OCI-LY3 (cell line): ENCODE measurements at regions not wholly inside any gene's neighbourhood (a gene's known extent, or its start where the extent isn't known, plus 50 kb on each side); places are given as distances from the start of the nearest gene placed in this dataset.

Experiments used
- H2AFZ ChIP-seq: fragments of 200-600, 300-600 bp; shearing (Covaris generic); 2 replicates; pipeline ENCODE4 v1.6.0; 2014; ENCODE audit warnings: antibody characterized with exemption, low read depth, low read length
- H3K27ac ChIP-seq: fragments of 200-600, 300-600 bp; sonication (generic); 2 replicates; pipeline ENCODE4 v1.5.1; 2014; ENCODE audit warnings: mild to moderate bottlenecking, low read length, moderate library complexity, mixed read lengths
- H3K27me3 ChIP-seq: fragments of 200-600, 300-600 bp; sonication (generic); 2 replicates; pipeline ENCODE4 v1.6.1; 2014; ENCODE audit warnings: low read depth, low read length, mixed read lengths
- H3K36me3 ChIP-seq: fragments of 200-600, 300-600 bp; sonication (generic); replicated peaks from 2 replicates; pipeline ENCODE3; 2014; ENCODE audit warnings: low read depth, low read length, mixed read lengths
- H3K4me1 ChIP-seq: fragments of 300-600, 200-600 bp; sonication (generic); 2 replicates; pipeline ENCODE4 v1.6.1; 2014; ENCODE audit warnings: low read length, mixed read lengths
- H3K4me2 ChIP-seq: fragments of 200-600, 300-600 bp; sonication (generic); 2 replicates; pipeline ENCODE4 v1.6.1; 2014; ENCODE audit warnings: low read length, mixed read lengths
- H3K4me3 ChIP-seq: fragments of 300-600, 200-600 bp; sonication (generic); 2 replicates; pipeline ENCODE4 v1.5.1; 2014; ENCODE audit warnings: antibody characterized with exemption, mild to moderate bottlenecking, low read length, moderate library complexity
- H3K79me2 ChIP-seq: fragments of 300-600, 200-600 bp; shearing (Covaris generic); 2 replicates; pipeline ENCODE4 v1.6.1; 2014; ENCODE audit warnings: mild to moderate bottlenecking, low read length, mixed read lengths
- H3K9ac ChIP-seq: fragments of 300-600, 200-600 bp; shearing (Covaris generic); 2 replicates; pipeline ENCODE4 v1.6.0; 2014; ENCODE audit warnings: mild to moderate bottlenecking, low read length, moderate library complexity
- H3K9me3 ChIP-seq: fragments of 200-600, 300-600 bp; shearing (Covaris generic); 2 replicates; pipeline ENCODE4 v1.6.1; 2014; ENCODE audit warnings: low read length, mixed read lengths; ENCODE audit not compliant: insufficient read depth
- H4K20me1 ChIP-seq: fragments of 200-600, 300-600 bp; sonication (generic); 2 replicates; pipeline ENCODE4 v1.6.1; 2016; ENCODE audit warnings: low read length, mixed read lengths; ENCODE audit not compliant: insufficient read depth
- CTCF ChIP-seq: fragments of 200-600, 300-600 bp; sonication (generic); IDR thresholded peaks from 2 replicates; pipeline ENCODE4 v1.5.1; 2014; ENCODE audit warnings: antibody characterized with exemption, low read length, low read depth
- EZH2phosphoT487 ChIP-seq: fragments of 200-600 bp; shearing (Covaris generic); IDR thresholded peaks from 2 replicates; pipeline ENCODE4 v1.6.1; 2018; ENCODE audit warnings: antibody characterized with exemption, mixed run types, low read depth

- Histone ChIP-seq H3K36me3 (no peaks in the 10 kb centered on the region), H3K4me2 (no peak overlapping the region), H3K9me3 (no peaks in the 10 kb centered on the region), H3K27ac (no peak overlapping the region), H3K79me2 (no peaks in the 10 kb centered on the region), H3K4me3 (no peak overlapping the region), H3K27me3 (0 out of 2 replicates have a peak, but pooled peaks cover 5% of the 10 kb centered on the region), H3K4me1 (peaks cover 10% of the 10 kb centered on the region; the same call in 1 of the 2 replicates), H2AFZ (no peak overlapping the region), H4K20me1 (no peaks in the 10 kb centered on the region), H3K9ac (no peak overlapping the region)
- no peak for TF ChIP-seq CTCF
- TF ChIP-seq EZH2phosphoT487 = no peak
Observed at GRCh38 chr7:155997431-155998327, 185.4 kb upstream of the SHH start.

GRCh38 chr7:155996718-155997280, 184.5 kb upstream of the SHH start:
- H3K9ac ChIP-seq = no peak overlapping the region
- no peak overlapping the region for H3K4me3 ChIP-seq
- no peak for TF ChIP-seq EZH2phosphoT487
- TF ChIP-seq CTCF = no peak
- no peak overlapping the region for H3K27ac ChIP-seq
- H3K4me2 ChIP-seq = 0 out of 2 replicates have a peak overlapping the region, but pooled peaks have one; percentile 1
- no peaks in the 10 kb centered on the region for H3K36me3 ChIP-seq
- H4K20me1 ChIP-seq = no peaks in the 10 kb centered on the region
- H3K4me1 ChIP-seq = peaks cover 10% of the 10 kb centered on the region; the same call in 1 of the 2 replicates
- 0 out of 2 replicates have a peak, but pooled peaks cover 5% of the 10 kb centered on the region for H3K27me3 ChIP-seq
- no peaks in the 10 kb centered on the region for H3K79me2 ChIP-seq
- no peak overlapping the region for H2AFZ ChIP-seq
- no peaks in the 10 kb centered on the region for H3K9me3 ChIP-seq

- Histone ChIP-seq H3K36me3 (no peaks in the 10 kb centered on the region), H3K27me3 (0 out of 2 replicates have a peak, but pooled peaks cover 5% of the 10 kb centered on the region), H3K4me2 (no peak overlapping the region), H3K27ac (no peak overlapping the region), H3K9me3 (no peaks in the 10 kb centered on the region), H3K4me1 (peaks cover 10% of the 10 kb centered on the region; the same call in 1 of the 2 replicates), H3K4me3 (no peak overlapping the region), H3K79me2 (no peaks in the 10 kb centered on the region), H4K20me1 (no peaks in the 10 kb centered on the region), H2AFZ (no peak overlapping the region), H3K9ac (no peak overlapping the region)
- no peak for TF ChIP-seq CTCF
- no peak for TF ChIP-seq EZH2phosphoT487
Observed at GRCh38 chr7:155995183-155995612, 182.9 kb upstream of the SHH start.

- Histone ChIP-seq H3K4me1 (peaks cover 10% of the 10 kb centered on the region; the same call in 1 of the 2 replicates), H3K4me2 (no peak overlapping the region), H2AFZ (no peak overlapping the region), H3K79me2 (no peaks in the 10 kb centered on the region), H3K9ac (no peak overlapping the region), H3K4me3 (no peak overlapping the region), H3K27me3 (0 out of 2 replicates have a peak, but pooled peaks cover 5% of the 10 kb centered on the region), H3K9me3 (no peaks in the 10 kb centered on the region), H3K36me3 (no peaks in the 10 kb centered on the region), H3K27ac (no peak overlapping the region), H4K20me1 (no peaks in the 10 kb centered on the region)
- no peak for TF ChIP-seq EZH2phosphoT487
Observed at GRCh38 chr7:155994279-155994811, 182.1 kb upstream of the SHH start.
